KMS-11 (cell line): ENCODE measurements at regions not wholly inside any gene's neighbourhood (a gene's known extent, or its start where the extent isn't known, plus 50 kb on each side); places are given as distances from the start of the nearest gene placed in this dataset.

Source experiments
- H2AFZ ChIP-seq: fragments of 200-600 bp; sonication (generic); 2 replicates; pipeline ENCODE4 v1.6.1; 2016; ENCODE audit warnings: antibody characterized with exemption, mixed run types, low read depth
- H3K27ac ChIP-seq: fragments of 200-600 bp; sonication (generic); 2 replicates; pipeline ENCODE4 v1.6.1; 2016; ENCODE audit warnings: mild to moderate bottlenecking, mixed run types
- H3K27me3 ChIP-seq: fragments of 200-600 bp; sonication (generic); 2 replicates; pipeline ENCODE4 v1.6.1; 2017; ENCODE audit warnings: mild to moderate bottlenecking, low read depth, mixed run types, moderate library complexity; ENCODE audit not compliant: insufficient read depth
- H3K36me3 ChIP-seq: fragments of 200-600 bp; sonication (generic); 2 replicates; pipeline ENCODE4 v1.6.1; 2017; ENCODE audit warnings: mild to moderate bottlenecking, mixed run types; ENCODE audit not compliant: insufficient read depth
- H3K4me1 ChIP-seq: fragments of 200-600 bp; sonication (generic); 2 replicates; pipeline ENCODE4 v1.6.1; 2016; ENCODE audit warnings: mild to moderate bottlenecking, low read depth, mixed run types; ENCODE audit not compliant: poor library complexity, severe bottlenecking
- H3K4me2 ChIP-seq: fragments of 200-600 bp; sonication (generic); 2 replicates; pipeline ENCODE4 v1.7.0; 2016; ENCODE audit warnings: mild to moderate bottlenecking, mixed run types
- H3K4me3 ChIP-seq: fragments of 200-600 bp; sonication (generic); IDR thresholded peaks from 2 replicates; pipeline ENCODE4 v1.6.1; 2017; ENCODE audit warnings: low read depth, low read length, mixed read lengths; ENCODE audit not compliant: insufficient read depth
- H3K79me2 ChIP-seq: fragments of 200-600 bp; sonication (generic); 2 replicates; pipeline ENCODE4 v1.6.1; 2016; ENCODE audit warnings: low read depth, mixed run types; ENCODE audit not compliant: insufficient read depth
- H3K9ac ChIP-seq: fragments of 200-600 bp; sonication (generic); 2 replicates; pipeline ENCODE4 v1.6.1; 2016; ENCODE audit warnings: mild to moderate bottlenecking, mixed run types
- H4K20me1 ChIP-seq: fragments of 200-600 bp; sonication (generic); 2 replicates; pipeline ENCODE4 v1.6.1; 2016; ENCODE audit warnings: mild to moderate bottlenecking, mixed run types; ENCODE audit not compliant: insufficient read depth
- TF ChIP-seq, protein P1 (sequence below): fragments of 200-600 bp; sonication (generic); conservative IDR thresholded peaks from 2 replicates; pipeline ENCODE4 v1.6.1; 2017; ENCODE audit warnings: low read depth, mild to moderate bottlenecking, antibody characterized with exemption, low read length, moderate library complexity, mixed read lengths

GRCh38 chr11:15541079-15541478 lies 426.4 kb downstream of the INSC start:
- no peak overlapping the region for H2AFZ ChIP-seq
- H4K20me1 ChIP-seq = no peaks in the 10 kb centered on the region
- TF ChIP-seq, protein P1, sequence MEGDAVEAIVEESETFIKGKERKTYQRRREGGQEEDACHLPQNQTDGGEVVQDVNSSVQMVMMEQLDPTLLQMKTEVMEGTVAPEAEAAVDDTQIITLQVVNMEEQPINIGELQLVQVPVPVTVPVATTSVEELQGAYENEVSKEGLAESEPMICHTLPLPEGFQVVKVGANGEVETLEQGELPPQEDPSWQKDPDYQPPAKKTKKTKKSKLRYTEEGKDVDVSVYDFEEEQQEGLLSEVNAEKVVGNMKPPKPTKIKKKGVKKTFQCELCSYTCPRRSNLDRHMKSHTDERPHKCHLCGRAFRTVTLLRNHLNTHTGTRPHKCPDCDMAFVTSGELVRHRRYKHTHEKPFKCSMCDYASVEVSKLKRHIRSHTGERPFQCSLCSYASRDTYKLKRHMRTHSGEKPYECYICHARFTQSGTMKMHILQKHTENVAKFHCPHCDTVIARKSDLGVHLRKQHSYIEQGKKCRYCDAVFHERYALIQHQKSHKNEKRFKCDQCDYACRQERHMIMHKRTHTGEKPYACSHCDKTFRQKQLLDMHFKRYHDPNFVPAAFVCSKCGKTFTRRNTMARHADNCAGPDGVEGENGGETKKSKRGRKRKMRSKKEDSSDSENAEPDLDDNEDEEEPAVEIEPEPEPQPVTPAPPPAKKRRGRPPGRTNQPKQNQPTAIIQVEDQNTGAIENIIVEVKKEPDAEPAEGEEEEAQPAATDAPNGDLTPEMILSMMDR = no peak
- H3K36me3 ChIP-seq = no peaks in the 10 kb centered on the region
- no peaks in the 10 kb centered on the region for H3K79me2 ChIP-seq
- H3K4me3 ChIP-seq = no peak overlapping the region
- no peak overlapping the region for H3K9ac ChIP-seq
- no peaks in the 10 kb centered on the region for H3K27me3 ChIP-seq
- H3K4me2 ChIP-seq = no peak overlapping the region
- no peaks in the 10 kb centered on the region for H3K4me1 ChIP-seq
- H3K27ac ChIP-seq = no peak overlapping the region

DNA sequence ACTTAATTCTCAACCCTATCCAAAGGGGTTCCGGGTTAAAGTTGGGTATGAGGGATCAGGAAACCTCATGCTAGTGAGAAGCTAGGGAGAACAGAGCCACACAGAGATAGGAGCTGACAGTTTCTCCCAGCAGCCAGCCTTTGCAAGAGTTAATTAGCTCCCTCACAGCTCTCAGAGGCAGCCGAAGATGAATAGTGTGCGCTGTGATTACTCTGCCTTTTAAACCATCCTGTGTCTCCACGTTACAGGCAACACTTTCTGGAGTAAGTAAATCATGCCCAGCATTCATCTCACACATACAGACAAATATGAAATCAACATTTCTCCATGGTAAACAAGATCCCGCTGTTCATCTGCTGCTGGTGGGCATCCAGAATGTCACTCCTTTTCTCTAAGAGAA lies 429.6 kb downstream of the INSC start:
- Histone ChIP-seq H3K4me2 (no peak overlapping the region), H3K27ac (no peak overlapping the region), H2AFZ (no peak overlapping the region), H3K79me2 (no peaks in the 10 kb centered on the region), H3K36me3 (no peaks in the 10 kb centered on the region), H3K9ac (no peak overlapping the region), H4K20me1 (no peaks in the 10 kb centered on the region), H3K4me1 (no peaks in the 10 kb centered on the region), H3K4me3 (no peak overlapping the region), H3K27me3 (no peaks in the 10 kb centered on the region)
- TF ChIP-seq, protein P1 = no peak

- Histone ChIP-seq H3K9ac (no peak overlapping the region), H4K20me1 (no peaks in the 10 kb centered on the region), H3K36me3 (no peaks in the 10 kb centered on the region), H3K27me3 (no peaks in the 10 kb centered on the region), H3K4me3 (no peak overlapping the region), H3K4me1 (no peaks in the 10 kb centered on the region), H2AFZ (no peak overlapping the region), H3K79me2 (no peaks in the 10 kb centered on the region), H3K4me2 (no peak overlapping the region), H3K27ac (no peak overlapping the region)
- TF ChIP-seq, protein P1 = no peak
These were observed 433.0 kb downstream of the INSC start for GRCh38 chr11:15547685-15548084.

DNA sequence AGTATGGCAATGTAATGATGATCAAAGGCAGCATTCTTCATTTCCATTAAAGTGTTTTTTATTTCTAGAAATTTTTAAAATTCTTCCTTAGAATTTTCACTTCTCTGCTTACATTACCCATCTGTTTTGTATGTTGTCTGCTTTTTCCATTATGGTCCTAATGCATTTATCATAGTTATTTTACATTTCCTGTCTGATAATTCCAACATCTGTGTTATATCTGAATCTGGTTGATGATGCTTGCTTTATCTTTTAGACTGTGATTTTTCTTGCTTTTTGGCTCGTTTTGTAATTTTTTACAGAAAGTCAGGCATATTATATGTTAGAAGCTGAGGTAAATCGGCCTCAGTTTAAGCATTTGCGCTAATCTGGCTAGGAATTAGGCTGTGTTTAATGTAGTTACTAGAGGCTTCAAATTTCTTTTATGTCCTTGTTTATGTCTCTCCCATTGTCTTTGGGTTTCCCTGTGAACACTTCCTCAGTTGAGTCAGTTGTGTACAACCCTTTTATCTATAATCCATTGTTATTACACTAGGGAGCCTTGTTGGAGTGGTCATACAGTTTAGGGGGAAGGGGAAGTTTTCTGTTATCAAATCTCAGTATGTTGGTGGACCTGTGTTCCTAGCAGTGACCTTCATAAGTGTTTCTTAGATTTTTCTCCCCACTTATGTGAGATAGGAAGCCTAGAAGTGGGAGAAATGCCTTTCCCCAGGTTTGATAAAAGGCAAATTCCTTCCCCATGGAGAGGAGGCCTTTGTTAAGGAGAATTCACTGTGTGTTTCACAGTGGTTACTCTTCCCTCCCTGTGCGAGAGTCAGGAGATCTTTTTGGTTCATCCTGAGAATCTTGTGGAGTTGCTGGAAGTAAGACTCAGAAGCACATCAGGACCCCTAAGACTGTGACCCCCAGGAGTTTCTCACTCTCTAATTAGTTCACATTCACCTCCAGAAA lies 437.5 kb downstream of the INSC start:
- H3K9ac ChIP-seq = no peak overlapping the region
- H3K27me3 ChIP-seq = no peaks in the 10 kb centered on the region
- no peaks in the 10 kb centered on the region for H3K36me3 ChIP-seq
- no peak overlapping the region for H3K4me3 ChIP-seq
- no peak overlapping the region for H2AFZ ChIP-seq
- H3K4me2 ChIP-seq = no peak overlapping the region
- H3K4me1 ChIP-seq = no peaks in the 10 kb centered on the region
- TF ChIP-seq, protein P1 = no peak
- no peak overlapping the region for H3K27ac ChIP-seq
- no peaks in the 10 kb centered on the region for H4K20me1 ChIP-seq
- H3K79me2 ChIP-seq = no peaks in the 10 kb centered on the region
